ENCODE measurements at regions not wholly inside any gene's neighbourhood (a gene's known extent, or its start where the extent isn't known, plus 50 kb on each side); places are given as distances from the start of the nearest gene placed in this dataset.
A peak's percentile ranks its signal among the peaks of the same experiment; 100 is the strongest.

DNA sequence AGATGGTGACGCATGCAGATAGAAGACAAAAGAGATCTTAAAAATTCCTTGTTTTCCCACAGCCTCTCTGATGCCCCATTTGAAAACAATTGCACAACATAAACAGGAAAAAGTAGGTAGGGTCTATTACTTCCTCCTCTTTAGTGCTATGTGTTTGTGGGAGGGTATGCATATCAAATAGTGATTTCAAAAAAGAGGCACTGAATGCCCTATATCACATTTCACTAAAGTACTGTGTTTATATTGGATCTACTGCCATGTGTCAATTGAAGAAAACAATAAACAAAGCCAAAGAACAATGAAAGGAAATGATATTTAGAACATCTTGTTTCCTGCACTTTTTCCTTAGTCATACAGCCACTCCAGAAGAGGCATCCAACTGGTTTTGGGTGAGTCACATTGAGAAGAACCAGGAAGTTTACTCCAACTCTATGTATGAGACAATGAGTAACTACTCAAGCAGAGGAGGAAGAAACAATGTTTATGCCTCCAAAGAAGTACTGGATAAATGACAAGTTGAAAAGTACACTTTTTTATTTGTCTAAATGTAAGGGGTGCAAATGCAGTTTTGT, 583.6 kb downstream of the FBXO15 start:
- Histone ChIP-seq H4K20me1 (ENCODE audit: insufficient read depth, low read length) (no peaks in the 10 kb centered on the region), H3K27ac (ENCODE audit: low read depth, low read length) (no peak overlapping the region), H2AFZ (ENCODE audit: low read length) (no peak overlapping the region), H3K79me2 (ENCODE audit: insufficient read depth, low read length) (no peaks in the 10 kb centered on the region), H3K36me3 (ENCODE audit: insufficient read depth, low read length) (no peaks in the 10 kb centered on the region), H3K27me3 (ENCODE audit: insufficient read depth, low read length) (no peaks in the 10 kb centered on the region), H3K4me2 (ENCODE audit: insufficient read depth, low read length) (no peak overlapping the region), H3K4me1 (ENCODE audit: insufficient read depth, low read length) (peaks cover 5% of the 10 kb centered on the region), H3K9me3 (ENCODE audit: low read depth, low read length) (no peaks in the 10 kb centered on the region), H3K4me3 (ENCODE audit: insufficient read depth, low read length) (no peak overlapping the region)
- TF ChIP-seq, protein P1, sequence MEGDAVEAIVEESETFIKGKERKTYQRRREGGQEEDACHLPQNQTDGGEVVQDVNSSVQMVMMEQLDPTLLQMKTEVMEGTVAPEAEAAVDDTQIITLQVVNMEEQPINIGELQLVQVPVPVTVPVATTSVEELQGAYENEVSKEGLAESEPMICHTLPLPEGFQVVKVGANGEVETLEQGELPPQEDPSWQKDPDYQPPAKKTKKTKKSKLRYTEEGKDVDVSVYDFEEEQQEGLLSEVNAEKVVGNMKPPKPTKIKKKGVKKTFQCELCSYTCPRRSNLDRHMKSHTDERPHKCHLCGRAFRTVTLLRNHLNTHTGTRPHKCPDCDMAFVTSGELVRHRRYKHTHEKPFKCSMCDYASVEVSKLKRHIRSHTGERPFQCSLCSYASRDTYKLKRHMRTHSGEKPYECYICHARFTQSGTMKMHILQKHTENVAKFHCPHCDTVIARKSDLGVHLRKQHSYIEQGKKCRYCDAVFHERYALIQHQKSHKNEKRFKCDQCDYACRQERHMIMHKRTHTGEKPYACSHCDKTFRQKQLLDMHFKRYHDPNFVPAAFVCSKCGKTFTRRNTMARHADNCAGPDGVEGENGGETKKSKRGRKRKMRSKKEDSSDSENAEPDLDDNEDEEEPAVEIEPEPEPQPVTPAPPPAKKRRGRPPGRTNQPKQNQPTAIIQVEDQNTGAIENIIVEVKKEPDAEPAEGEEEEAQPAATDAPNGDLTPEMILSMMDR (IDR thresholded peaks at IDR 0.05; ENCODE audit: extremely low read depth, low read depth, low read length), result no peak
- DNase-seq (ENCODE audit: insufficient read length, low spot score, missing footprints), result no peak

DNA sequence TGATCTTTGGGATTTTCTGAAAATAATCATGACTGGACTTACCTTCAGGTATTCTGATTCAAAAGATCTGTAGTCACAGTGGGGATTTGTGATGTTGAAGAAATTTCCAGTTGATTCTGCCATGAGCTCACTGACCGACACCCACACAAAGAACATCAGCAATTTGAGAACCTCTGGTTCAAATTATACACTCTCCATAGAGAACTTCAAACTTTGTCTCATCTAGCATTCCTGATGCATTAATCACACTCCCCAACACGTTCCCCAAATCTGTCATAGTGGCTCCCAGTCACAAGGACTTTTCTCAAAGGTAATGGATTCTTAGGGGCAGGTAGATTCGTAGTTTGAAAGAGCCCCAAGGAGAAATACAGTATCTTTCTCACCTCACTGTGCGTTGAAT, 584.3 kb downstream of the FBXO15 start:
- Histone ChIP-seq H3K4me3 (ENCODE audit: insufficient read depth, low read length) (no peak overlapping the region), H3K36me3 (ENCODE audit: insufficient read depth, low read length) (no peaks in the 10 kb centered on the region), H3K27me3 (ENCODE audit: insufficient read depth, low read length) (no peaks in the 10 kb centered on the region), H2AFZ (ENCODE audit: low read length) (no peak overlapping the region), H3K79me2 (ENCODE audit: insufficient read depth, low read length) (no peaks in the 10 kb centered on the region), H3K4me1 (ENCODE audit: insufficient read depth, low read length) (peaks cover 5% of the 10 kb centered on the region), H4K20me1 (ENCODE audit: insufficient read depth, low read length) (no peaks in the 10 kb centered on the region), H3K4me2 (ENCODE audit: insufficient read depth, low read length) (no peak overlapping the region), H3K27ac (ENCODE audit: low read depth, low read length) (no peak overlapping the region), H3K9me3 (ENCODE audit: low read depth, low read length) (no peaks in the 10 kb centered on the region)
- TF ChIP-seq, protein P1 (IDR thresholded peaks at IDR 0.05; ENCODE audit: extremely low read depth, low read depth, low read length), result no peak
- peak; percentile 18 for DNase-seq (ENCODE audit: insufficient read length, low spot score, missing footprints)

GRCh38 chr18:73556904-73557303, 590.7 kb downstream of the FBXO15 start:
- Histone ChIP-seq H3K27me3 (ENCODE audit: insufficient read depth, low read length) (no peaks in the 10 kb centered on the region), H3K27ac (ENCODE audit: low read depth, low read length) (no peak overlapping the region), H3K79me2 (ENCODE audit: insufficient read depth, low read length) (no peaks in the 10 kb centered on the region), H4K20me1 (ENCODE audit: insufficient read depth, low read length) (no peaks in the 10 kb centered on the region), H3K9me3 (ENCODE audit: low read depth, low read length) (no peaks in the 10 kb centered on the region), H3K4me2 (ENCODE audit: insufficient read depth, low read length) (no peak overlapping the region), H2AFZ (ENCODE audit: low read length) (no peak overlapping the region), H3K4me3 (ENCODE audit: insufficient read depth, low read length) (no peak overlapping the region), H3K36me3 (ENCODE audit: insufficient read depth, low read length) (no peaks in the 10 kb centered on the region), H3K4me1 (ENCODE audit: insufficient read depth, low read length) (no peaks in the 10 kb centered on the region)
- TF ChIP-seq, protein P1 (IDR thresholded peaks at IDR 0.05; ENCODE audit: extremely low read depth, low read depth, low read length), result no peak
- peak; percentile 45 for DNase-seq (ENCODE audit: insufficient read length, low spot score, missing footprints)

DNA sequence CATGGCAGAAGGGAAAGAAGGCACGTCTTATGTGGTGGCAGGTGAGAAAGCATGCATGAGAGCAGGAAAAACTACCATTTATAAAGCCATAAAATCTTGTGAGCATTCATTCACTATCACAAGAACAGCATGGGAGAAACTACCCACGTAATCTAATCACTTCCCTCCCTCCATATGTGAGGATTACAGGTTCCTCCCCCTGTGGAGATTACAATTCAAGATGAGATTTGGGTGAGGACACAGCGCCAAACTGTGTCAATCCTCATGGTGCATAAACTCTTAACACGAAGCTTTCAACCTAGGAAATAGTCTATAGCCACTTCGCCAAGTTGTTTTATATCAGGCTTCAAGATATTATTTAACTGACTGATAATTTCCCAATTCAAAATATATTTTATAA, 595.5 kb downstream of the FBXO15 start:
- DNase-seq (ENCODE audit: insufficient read length, low spot score, missing footprints), result no peak
- Histone ChIP-seq H3K27ac (ENCODE audit: low read depth, low read length) (no peak overlapping the region), H4K20me1 (ENCODE audit: insufficient read depth, low read length) (no peaks in the 10 kb centered on the region), H3K4me2 (ENCODE audit: insufficient read depth, low read length) (no peak overlapping the region), H3K36me3 (ENCODE audit: insufficient read depth, low read length) (no peaks in the 10 kb centered on the region), H3K79me2 (ENCODE audit: insufficient read depth, low read length) (no peaks in the 10 kb centered on the region), H3K4me1 (ENCODE audit: insufficient read depth, low read length) (no peaks in the 10 kb centered on the region), H2AFZ (ENCODE audit: low read length) (no peak overlapping the region), H3K27me3 (ENCODE audit: insufficient read depth, low read length) (no peaks in the 10 kb centered on the region), H3K4me3 (ENCODE audit: insufficient read depth, low read length) (no peak overlapping the region), H3K9me3 (ENCODE audit: low read depth, low read length) (no peaks in the 10 kb centered on the region)
- TF ChIP-seq, protein P1 (IDR thresholded peaks at IDR 0.05; ENCODE audit: extremely low read depth, low read depth, low read length), result no peak

Data from osteoblast (primary cell).